Liver (tissue), 3 donors: ENCODE measurements at regions not wholly inside any gene's neighbourhood (a gene's known extent, or its start where the extent isn't known, plus 50 kb on each side); places are given as distances from the start of the nearest gene placed in this dataset.
"Not testable (repeated sequence)": the region's sequence is repeated elsewhere in the genome, so short reads cannot be mapped to it uniquely, and the experiment has no call there.

ENCODE experiments used
- CTCF ChIP-seq: fragments of 150-350 bp; IDR thresholded peaks from 2 replicates; pipeline ENCODE4 v1.5.1; 2017; ENCODE audit warnings: improper control_type of control experiment, low read depth, low read length; ENCODE audit not compliant: missing input control
- EGR1 ChIP-seq, 2 donors: IDR thresholded peaks; 2 replicates each; pipeline ENCODE4 v1.6.1; 2016 to 2018; ENCODE audit warnings: antibody characterized with exemption in 2 of 2, low read depth in 2 of 2
- FOXA1 ChIP-seq: IDR thresholded peaks from 2 replicates; pipeline ENCODE4 v1.6.1; 2016; ENCODE audit warnings: antibody characterized with exemption
- RAD21 ChIP-seq, 2 donors: IDR thresholded peaks; 2 replicates each; pipeline ENCODE4 v1.6.1; 2016; ENCODE audit warnings: antibody characterized with exemption in 2 of 2, mild to moderate bottlenecking in 2 of 2
- REST ChIP-seq: IDR thresholded peaks from 2 replicates; pipeline ENCODE4 v1.6.1; 2016; ENCODE audit warnings: antibody characterized with exemption, mild to moderate bottlenecking
- YY1 ChIP-seq: IDR thresholded peaks from 2 replicates; pipeline ENCODE4 v1.6.1; 2016; ENCODE audit warnings: antibody characterized with exemption, mild to moderate bottlenecking
- donor health status: healthy.
- donor health status: healthy.

- TF ChIP-seq CTCF; FOXA1; EGR1 (IDR thresholded peaks at IDR 0.05; ENCODE audit: low read depth in 2 of 2); YY1; RAD21 (IDR thresholded peaks at IDR 0.05); REST: not testable (repeated sequence)
Measured at GRCh38 chr2:16727849-16728248, 62.2 kb upstream of the CYRIA start.
